GM19324 (cell line): ENCODE measurements at regions not wholly inside any gene's neighbourhood (a gene's known extent, or its start where the extent isn't known, plus 50 kb on each side); places are given as distances from the start of the nearest gene placed in this dataset.

ENCODE experiments used
- ATAC-seq: cut with Tn5 transposase; IDR thresholded peaks from one replicate; pipeline ENCODE4 v1.9.1; 2021; ENCODE audit warnings: mild to moderate bottlenecking, moderate library complexity; ENCODE audit not compliant: unreplicated experiment, low FRiP score

- no peak for ATAC-seq
Measured at GRCh38 chr21:16011719-16012118, 281.9 kb downstream of the USP25 start.

DNA sequence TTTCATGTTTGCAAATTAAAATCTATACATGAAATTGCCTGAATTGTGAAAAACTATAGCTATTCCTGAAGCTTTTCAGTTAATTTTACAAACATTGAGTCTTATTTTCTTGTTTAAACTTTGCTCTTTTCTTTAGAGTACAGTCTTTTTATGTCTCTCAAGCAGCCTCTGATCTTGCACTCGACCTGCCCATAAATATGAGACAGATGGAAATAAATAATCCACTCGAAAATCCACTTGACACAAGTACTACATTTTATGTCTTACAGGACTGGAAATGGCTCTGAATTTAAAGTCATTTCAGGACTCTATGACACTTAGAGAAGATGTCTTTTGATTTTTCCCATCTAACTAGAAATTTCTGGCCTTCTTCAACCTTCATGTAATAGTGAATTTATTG is 283.8 kb downstream of the USP25 start:
- no peak for ATAC-seq

- no peak for ATAC-seq
Measured at GRCh38 chr21:16020878-16021277, 291.1 kb downstream of the USP25 start.

DNA sequence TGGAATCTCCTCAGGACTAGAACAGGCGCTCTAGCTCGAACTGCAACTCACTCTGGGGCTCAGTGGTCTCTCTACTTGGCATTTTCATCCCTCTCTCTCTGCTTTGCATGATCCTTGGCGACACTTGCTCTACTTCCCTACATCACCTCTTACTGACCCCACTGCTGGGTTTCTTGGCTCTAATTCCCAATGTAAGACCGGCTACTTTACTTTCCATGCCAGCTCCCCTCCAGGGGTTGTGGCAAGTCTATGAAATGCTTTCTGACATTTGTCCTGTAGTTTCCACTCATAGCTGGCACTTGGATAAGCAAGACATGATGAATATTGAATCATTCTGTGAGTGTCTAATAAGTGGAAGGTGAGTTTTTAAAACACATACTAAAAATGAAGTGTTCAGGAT is 292.3 kb downstream of the USP25 start:
- no peak for ATAC-seq

- ATAC-seq, result no peak
Measured at GRCh38 chr21:16022921-16023320, 293.1 kb downstream of the USP25 start.

- no peak for ATAC-seq
Measured at GRCh38 chr21:16028142-16028541, 298.4 kb downstream of the USP25 start.

GRCh38 chr21:16028941-16029464 is 299.2 kb downstream of the USP25 start:
- no peak for ATAC-seq

DNA sequence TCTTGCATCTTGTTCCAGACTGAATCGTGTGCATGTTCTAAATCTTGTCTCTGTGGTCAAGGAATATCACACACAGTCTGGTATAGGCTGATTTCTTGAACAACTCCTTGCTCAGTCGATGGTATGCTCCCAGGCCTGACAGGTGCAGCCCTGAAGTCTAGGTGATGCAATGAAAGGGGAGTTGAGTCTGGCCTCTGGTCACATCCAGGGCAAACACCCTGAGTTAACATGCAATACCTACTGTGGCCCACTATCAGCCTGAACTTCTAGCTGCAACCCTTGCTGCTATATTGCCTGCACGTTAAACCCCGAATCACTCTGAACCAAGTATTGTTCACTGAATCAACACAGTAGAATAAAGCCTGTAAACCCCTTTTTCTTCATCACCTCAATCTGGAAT is 303.4 kb downstream of the USP25 start:
- no peak for ATAC-seq

GRCh38 chr21:16034446-16035190 is 304.8 kb downstream of the USP25 start:
- no peak for ATAC-seq

- ATAC-seq, result no peak
Measured at GRCh38 chr21:16037421-16037955, 307.7 kb downstream of the USP25 start.

DNA sequence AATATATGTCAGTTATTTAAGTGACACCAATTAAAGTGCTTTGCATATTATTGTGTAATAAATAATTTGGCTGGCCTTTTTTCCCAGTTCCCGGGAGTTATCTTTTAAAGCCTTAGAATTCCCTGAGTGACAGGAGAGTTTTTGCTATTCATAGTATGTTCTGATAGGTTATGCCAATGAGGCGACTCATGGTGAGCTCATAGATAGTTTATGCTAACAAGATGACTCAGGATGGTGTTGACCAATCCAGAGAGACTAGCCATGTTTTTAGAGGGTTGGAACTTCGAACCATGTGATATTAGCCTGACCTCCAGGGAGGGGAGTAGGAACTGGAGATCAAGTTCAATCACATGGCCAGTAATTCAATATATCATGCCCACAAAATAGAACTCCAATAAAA is 310.8 kb downstream of the USP25 start:
- no peak for ATAC-seq

- no peak for ATAC-seq
Measured at GRCh38 chr21:16044676-16045075, 314.9 kb downstream of the USP25 start.

- no peak for ATAC-seq
Measured at GRCh38 chr21:16046656-16047330, 317.0 kb downstream of the USP25 start.

DNA sequence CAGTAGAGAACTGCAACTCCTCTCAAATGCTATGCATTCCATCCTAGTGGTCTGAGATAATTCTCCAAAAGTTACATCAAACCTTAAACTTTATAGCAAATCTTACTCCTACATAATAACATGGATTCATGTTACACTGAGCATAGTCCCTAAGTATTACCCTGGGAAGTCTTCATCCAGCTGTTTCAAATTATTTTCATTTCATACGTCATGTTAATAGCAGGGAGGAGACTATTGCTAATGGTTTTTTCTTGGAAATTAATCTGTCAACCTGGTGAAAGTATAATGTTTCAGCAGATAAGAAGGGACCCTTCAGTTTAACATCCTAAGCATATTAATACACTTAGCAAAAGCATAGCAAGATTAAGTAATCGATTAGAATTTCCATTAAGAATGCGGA is 318.1 kb downstream of the USP25 start:
- no peak for ATAC-seq

DNA sequence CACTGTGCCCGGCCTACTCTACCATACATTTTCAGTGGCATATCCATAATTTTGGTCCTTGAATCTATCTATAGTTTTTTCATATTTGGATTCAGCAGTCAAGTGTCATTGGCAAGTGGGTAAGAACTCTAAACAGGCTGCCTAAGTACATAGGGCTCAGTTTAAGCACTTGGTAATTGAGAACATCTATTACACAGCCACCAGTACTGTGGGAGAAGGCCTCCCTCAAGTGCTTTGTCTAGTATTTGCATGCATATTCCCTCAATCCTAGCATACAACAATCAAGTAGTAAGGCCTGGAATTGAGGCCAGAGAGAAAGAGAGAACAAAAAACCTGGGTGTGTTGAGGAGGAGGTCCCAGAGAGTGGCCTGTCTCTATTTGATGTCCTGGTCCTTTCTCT is 325.2 kb downstream of the USP25 start:
- ATAC-seq, result no peak

DNA sequence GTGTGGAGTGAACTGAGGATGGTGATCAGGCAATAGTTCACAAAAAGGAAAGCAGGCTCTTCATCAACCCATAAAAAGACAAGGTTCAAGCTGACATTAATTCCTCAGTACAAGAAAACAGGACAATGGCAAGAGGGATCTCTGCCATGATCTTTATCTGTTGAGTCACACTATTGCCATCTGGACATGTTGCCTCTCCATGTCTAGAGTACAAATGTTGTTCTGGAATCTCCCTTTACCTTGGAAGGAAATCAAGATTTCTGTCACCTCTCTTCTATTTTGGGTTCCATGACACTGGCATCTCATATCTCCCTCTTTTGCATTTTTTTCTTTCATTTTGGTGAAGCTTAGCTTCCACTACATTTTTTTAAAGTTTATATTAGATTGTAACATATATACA is 329.1 kb downstream of the USP25 start:
- ATAC-seq, result no peak

GRCh38 chr21:16059981-16060380 is 330.2 kb downstream of the USP25 start:
- no peak for ATAC-seq

DNA sequence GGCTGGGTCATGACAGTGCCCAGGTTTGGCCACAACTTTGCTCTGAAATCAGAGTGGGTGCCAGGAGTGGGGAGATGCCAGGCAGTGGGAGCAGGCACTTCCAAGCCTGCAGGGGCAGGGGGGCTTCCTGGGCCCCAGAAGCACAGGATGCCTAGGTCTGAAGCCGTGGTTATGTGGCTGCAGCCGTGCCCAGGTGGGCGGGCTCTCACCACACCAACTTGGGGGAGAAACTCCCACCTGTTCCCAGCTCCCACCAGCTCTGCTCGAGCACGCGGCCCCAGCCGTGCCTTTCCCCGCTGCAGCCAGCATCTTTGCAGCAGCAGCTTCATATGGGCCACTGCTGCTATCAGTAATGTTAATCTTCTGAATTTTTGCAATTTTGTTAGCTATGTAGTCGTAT is 331.4 kb downstream of the USP25 start:
- no peak for ATAC-seq

DNA sequence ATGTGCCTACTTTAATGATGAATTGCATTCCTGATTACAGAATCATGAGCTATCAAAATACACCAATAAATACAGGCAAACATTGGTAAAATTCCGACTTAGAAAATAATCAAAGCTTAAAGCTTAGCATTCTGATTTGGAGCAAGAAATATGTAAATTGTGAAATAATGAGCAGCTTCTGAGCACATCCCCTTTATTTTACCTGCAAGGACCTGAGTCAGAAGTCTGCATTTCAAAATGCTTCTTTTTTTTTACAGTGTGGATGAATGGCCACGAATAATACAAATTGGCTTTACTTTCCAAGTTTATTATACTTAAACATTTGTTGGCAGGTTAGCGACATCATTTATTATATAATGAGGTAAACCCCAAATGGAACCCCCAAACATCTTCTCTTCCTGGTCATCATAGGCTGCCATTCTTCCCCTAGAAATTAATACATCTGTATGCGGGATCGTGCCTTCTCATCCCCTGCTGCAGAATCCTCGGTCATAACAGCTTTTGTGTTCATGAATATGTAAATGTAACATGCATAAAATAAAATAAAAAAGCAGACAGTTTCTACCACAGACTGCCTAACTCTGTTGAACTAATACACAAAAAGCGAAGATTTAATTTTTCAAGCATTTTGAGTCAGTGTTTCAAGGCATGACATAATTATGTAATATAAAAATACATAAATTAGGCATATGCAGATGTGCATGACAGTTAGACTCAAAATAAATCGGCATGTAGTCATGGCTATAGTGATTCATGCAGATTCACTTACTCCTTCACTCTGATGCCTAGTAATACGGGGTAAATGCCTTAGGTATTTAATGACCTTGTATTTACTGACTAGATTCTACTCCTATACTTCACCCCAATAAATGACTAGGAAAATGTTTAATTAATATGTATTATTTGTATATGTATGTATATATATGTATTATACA is 339.7 kb downstream of the USP25 start:
- no peak for ATAC-seq

DNA sequence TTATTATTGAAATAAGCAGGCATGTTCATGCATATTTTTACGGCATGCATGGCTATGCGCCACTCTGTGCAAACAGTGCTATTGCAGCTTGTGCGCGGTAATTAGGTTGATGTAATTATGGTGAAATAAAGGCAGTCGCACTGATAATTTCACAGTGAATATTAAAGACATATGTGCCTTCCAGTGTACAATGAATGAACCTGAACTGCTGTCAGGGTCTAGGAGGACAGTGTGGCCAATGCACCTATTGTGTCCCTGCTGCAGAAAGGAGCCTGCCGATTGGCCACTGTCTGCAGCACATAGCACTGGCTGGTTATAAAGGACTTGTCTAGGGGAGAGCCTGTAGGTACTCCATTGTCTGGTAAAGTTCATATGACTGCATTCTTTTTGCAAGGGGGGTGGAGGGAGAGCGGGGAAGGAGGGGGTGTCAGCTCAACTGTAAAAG is 340.4 kb downstream of the USP25 start:
- ATAC-seq, result no peak

DNA sequence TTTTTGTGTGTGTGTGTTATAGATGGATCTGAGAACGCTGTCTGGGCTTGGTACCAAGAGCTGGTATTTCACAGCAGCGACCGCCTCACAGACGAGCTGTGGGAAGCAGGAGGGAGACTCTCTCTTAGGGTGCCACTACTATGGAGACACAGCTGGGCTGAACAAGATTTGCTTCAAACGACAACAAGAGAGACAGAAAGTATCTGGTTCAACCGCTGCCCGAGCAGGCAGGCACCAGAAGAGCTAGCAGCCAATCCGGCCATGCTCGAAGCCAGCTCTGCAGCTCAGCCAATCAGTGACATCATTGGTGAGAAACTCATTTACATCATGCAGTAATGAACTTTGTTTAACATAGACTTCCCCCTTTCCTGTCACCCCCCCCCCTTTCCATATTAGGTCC is 341.3 kb downstream of the USP25 start:
- no peak for ATAC-seq
